Stimulated activated CD8-positive, alpha-beta memory T cell treated with anti-CD3 and anti-CD28 coated beads, Interleukin-2, amount 100 ng/mL, for 48 hours (primary cell): ENCODE measurements at regions not wholly inside any gene's neighbourhood (a gene's known extent, or its start where the extent isn't known, plus 50 kb on each side); places are given as distances from the start of the nearest gene placed in this dataset.

ENCODE experiments used
- DNase-seq, 2 donors: peaks; one replicate each; pipeline ENCODE4 v3.0.0-alpha.2; 2020; ENCODE audit warnings: low read depth in 2 of 2

GRCh38 chr12:92582475-92582874 is 120.3 kb upstream of the PLEKHG7 start:
- no peak for DNase-seq

GRCh38 chr12:92581604-92582003 is 121.2 kb upstream of the PLEKHG7 start:
- no peak for DNase-seq

DNA sequence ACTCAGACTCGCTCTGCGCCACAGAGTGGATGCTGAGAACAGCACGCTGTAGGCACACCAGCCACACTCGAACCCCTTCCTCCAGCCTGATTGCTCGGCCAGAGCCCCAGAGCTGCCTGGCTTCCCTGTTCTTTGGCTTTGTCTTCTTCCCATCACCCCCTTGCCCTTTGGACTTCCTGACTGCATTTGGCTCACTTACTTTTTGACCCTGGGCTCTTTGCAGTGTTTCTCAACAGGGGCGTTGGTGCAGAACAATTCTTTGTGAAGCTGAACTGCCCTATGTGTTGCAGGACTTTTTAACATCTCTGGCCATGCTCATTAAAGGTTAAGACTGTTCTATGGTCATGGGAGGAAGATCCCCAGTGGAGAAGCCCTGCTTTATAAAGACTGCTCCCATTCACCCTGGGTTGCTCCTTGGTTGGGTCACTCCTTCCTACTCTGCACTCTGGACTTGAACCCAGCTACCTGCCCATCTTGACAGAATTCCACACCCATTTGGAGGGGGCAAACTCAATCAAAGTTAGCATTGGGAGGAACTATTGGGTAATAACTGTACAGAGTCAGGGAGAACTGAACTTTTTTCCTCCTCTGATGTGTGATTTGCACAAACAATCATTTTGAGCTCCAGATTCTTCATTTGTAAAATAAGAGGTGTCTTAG is 127.7 kb upstream of the PLEKHG7 start:
- no peak for DNase-seq

GRCh38 chr12:92574051-92574783 is 128.6 kb upstream of the PLEKHG7 start:
- no peak for DNase-seq

- no peak for DNase-seq
These were observed 129.7 kb upstream of the PLEKHG7 start for GRCh38 chr12:92573104-92573503.

DNA sequence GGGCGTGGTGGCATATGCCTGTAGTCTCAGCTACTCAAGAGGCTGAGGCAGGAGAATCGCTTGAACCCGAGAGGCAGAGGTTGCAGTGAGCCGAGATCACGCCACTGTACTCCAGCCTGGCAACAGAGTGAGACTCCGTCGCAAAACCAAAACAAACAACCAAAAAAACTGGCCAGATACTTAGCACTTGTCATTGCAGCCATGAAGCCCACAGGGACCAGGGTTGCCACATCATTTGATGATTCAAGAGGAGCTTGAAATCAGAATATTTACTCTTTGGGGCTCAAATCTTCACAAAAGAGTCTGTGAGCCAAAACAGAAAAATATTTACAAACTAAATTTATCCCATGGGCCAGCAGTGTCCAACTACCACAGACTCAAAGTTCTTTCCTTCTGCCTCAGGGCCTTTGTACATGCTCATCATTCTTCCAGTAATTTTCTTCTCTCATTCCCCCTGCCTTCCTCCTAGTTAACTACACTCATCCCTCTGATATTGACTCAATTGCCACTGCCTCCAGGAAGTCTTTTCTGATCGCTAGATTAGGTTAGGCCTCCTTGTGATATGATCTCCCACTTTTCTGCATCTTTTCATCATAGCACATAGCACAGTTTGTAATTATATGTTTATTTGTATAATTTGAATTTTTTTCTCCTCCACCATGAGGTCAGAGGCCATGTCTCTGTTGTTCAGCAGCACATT is 130.8 kb upstream of the PLEKHG7 start:
- DNase-seq, result no peak

GRCh38 chr12:92571169-92571568 is 131.6 kb upstream of the PLEKHG7 start:
- no peak for DNase-seq

DNA sequence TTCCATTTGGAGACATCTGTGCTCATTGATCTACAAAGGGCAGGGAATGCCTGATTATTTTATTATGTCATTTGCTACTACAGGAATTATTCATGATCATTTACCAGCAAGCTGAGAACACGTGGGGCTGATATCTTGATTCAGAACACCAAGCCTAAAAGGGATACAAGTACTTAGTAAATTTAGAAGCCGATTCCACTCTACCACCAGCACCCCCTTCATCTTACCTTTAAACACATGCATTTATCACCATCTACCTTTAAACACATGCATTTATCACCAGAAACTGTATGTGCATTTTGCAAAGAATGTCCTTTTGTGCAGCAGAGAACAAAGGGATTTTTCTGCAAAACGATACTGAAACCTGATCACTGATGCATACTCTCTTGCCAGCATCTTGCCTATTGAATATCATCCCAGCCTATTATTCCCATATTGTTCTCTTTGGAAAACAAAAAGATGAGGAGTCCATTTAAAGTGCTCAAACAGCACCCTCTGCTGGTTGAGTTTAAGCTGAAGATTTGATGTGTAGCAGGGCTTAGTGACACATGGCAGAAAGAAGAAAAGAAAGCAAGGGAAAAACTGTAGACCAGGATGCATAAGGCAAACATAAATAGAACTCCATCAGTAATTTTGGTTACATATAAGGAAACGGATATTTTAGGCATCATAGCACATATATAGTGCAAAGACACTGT is 132.6 kb upstream of the PLEKHG7 start:
- no peak for DNase-seq

GRCh38 chr12:92568691-92569090 is 134.1 kb upstream of the PLEKHG7 start:
- DNase-seq, result no peak

GRCh38 chr12:92566448-92567019 is 136.3 kb upstream of the PLEKHG7 start:
- no peak for DNase-seq

GRCh38 chr12:92563819-92564218 is 139.0 kb upstream of the PLEKHG7 start:
- DNase-seq, result no peak

- DNase-seq, result no peak
These were observed 140.6 kb upstream of the PLEKHG7 start for GRCh38 chr12:92562063-92562734.

GRCh38 chr12:92561543-92561899 is 141.3 kb upstream of the PLEKHG7 start:
- DNase-seq, result no peak

DNA sequence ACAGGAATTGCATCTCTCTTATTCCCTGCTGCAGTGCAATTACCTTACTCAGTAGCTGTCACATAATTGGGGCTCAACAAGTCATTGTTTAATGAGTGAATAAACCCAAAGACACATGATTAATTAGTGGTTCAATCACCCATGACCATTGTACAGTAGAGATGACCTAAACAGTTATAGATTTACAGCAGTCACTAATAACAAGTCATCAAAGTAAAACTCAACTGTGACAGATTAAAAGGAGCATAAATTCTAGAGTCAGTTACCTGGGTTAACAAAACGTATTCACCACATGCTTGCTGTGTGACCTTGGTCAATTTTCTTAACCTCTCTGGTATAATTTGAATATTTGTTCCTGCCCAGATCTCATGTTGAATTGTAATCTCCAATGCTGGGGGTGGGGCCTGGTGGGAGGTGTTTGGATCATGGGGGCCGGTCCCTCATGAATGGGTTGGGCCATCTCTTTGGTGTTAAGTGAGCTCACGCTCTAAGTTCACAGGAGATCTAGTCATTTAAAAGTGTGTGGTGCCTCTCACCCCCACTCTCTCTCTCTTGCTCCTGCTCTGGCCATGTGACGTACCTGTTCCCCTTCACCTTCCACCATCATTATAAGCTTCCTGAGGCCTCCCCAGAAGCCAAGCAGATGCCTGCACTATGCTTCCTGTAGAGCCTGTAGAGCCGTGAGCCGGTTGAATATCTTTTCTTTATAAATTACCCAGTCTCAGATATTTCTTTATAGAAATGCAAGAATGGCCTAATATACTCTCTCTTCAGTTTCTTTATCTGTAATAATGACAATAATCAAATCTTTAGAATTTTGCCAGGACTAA is 141.9 kb upstream of the PLEKHG7 start:
- DNase-seq, result no peak

GRCh38 chr12:92558806-92559205 is 144.0 kb upstream of the PLEKHG7 start:
- no peak for DNase-seq

DNA sequence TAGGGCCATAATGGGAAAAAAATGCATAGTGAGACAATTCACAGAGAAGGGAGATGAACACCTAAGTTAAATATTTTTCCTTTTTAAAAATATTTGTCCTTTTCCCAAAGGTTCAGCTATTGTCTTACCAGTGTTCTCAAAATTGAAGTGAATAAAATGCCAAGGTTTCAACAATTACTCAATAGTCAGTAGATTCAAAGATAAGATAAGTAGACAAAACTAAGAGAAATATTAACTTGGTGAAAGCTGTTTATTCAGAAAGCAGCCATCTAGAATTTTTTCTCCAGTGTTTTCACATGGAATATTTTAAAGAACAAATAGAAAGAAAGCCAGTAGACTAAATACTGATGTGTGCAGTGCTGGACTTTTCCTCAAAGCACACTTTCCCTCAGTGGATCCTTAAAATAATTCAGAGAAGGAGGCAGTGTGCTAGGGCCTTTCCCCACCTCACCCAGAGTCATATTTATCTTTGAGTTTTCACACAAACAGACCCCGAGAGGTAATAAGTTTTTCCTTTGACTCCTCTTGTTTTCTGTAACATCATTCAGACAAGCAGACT is 144.5 kb upstream of the PLEKHG7 start:
- no peak for DNase-seq

- no peak for DNase-seq
These were observed 145.4 kb upstream of the PLEKHG7 start for GRCh38 chr12:92557422-92557724.

DNA sequence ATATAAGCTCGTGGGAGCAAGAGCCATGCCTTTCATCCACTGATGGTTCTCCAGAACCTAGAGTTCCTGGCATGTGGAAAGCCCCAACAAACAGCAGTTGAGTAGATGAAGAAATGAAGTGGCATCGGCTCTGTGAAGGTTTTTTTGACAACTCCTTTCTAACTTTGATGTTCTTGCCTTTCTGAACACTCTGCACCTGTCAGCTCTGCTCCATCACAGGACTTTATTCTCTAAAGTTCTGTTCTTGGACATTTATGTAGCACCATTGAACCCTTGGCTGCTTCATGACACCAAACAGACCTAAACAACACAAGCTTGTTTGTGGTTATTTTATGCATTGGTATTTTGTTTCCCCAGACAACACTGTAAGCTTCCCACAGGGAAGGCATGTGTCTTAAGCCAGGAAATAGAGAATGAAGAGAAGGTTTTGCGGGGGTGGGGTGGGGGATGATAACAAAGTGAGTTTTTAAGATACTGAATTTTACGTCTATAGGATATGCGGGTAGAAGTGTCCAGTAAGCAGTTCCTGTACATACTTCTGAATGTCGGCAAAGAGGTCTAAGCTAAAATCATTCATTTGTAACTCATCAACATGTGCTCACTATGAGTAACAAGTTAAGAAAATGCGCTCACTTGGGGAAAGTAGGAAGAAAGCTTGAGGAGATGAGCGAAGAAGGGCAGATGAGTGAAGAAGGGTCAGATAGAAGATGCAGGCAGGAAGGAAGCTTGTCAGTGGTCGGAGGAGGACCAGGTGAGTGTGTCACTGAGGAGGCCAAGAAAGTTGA is 146.0 kb upstream of the PLEKHG7 start:
- no peak for DNase-seq

GRCh38 chr12:92556141-92556540 is 146.6 kb upstream of the PLEKHG7 start:
- DNase-seq, result no peak
